HG03558 (cell line): ENCODE measurements at regions not wholly inside any gene's neighbourhood (a gene's known extent, or its start where the extent isn't known, plus 50 kb on each side); places are given as distances from the start of the nearest gene placed in this dataset.

Experiments used
- ATAC-seq: cut with Tn5 transposase; IDR thresholded peaks from one replicate; pipeline ENCODE4 v1.9.1; 2021; ENCODE audit warnings: moderate number of reproducible peaks; ENCODE audit not compliant: unreplicated experiment; ENCODE audit errors: extremely low read depth

- ATAC-seq: no peak
Measured at GRCh38 chr7:41065663-41066062, 637.2 kb downstream of the INHBA start.

DNA sequence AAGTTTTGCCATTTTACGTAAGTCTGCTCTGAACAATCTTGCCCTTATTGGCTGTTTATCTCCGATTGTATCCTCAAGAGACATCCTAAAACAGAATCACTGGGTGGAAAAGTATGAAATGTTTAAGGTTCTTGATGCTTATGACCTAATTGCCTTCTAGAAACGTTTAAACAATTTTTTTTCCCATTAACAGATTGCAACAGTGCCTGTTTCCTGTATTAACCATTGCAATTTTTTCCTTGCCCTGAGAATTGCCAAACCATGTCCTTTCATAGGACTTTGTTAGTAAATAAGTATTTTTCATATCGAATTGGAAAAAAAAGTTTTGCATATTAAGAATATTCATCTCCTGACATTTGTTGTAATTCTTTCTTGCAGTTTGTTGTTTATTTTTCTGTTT is 639.8 kb downstream of the INHBA start:
- ATAC-seq: no peak

GRCh38 chr7:41060796-41061195 is 642.1 kb downstream of the INHBA start:
- ATAC-seq: no peak

GRCh38 chr7:41059796-41060195 is 643.1 kb downstream of the INHBA start:
- no peak for ATAC-seq

GRCh38 chr7:41058986-41059741 is 643.7 kb downstream of the INHBA start:
- no peak for ATAC-seq

DNA sequence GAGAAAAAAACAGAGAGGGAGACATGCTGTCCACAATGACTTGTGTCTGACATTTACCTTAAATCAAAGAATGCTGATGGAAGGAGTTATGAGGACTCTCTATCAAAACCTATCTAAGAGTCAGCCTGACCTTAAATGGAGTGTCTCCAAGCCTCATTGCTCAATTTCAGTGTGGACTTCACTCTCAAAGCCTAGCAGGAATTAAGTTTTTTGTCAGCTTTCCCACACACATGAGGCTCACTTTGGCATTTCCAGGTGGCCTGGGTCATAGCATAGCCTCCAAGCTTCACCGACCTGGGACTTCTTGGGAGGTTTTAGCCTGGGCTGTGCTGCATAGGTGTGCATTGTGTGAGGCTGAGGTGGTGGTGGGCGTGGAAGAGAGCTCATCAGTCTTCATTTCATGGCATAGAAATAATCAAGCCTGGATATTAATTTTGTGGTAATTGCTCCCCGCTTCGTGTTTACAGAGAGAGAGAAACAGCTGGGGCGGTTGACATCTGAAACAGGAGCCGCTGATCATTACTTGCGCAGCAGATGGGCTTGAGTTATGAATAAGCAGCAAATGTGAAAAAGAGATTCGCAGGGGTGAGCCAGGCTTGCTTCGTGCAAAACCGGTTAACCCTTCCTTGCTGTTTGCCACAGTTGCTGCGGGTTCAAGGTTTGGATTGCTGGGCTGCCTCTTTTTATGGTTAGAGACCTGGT is 647.8 kb downstream of the INHBA start:
- no peak for ATAC-seq

DNA sequence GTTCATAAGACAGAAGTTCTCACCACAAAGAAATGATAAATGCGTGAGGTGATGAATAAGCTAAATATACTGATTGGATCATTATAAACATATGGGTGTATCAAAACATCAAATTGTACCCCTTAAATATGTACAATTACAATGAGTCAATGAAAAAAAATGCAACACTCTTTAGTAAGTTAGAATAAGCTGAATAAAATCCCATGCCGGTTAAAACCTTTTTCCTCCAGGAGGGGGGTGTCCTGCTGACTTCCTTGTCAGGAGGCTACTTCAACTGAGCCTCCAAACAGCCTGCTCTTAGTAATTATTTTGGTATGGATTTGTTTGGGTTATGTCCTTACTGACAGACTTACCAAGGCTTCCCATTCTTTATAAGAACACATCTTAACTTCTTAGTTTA is 649.1 kb downstream of the INHBA start:
- no peak for ATAC-seq

DNA sequence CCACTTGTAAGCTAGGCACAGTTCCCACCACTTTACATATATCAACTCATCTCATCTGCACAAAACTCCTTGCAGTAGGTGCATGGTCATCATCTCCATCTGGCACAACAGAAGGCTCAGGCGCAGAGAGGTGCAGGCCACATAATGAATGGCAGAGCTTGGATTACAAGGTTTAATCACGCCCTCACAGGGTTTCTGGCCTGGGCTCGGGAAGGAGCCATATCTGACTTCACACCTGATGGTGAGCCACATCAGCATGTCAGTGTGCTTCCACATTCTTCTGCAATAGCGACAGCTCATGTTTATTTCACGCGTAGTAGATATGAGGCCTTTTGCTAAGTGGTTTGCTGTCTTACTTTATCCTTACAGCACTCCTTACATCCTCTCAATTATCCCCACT is 650.2 kb downstream of the INHBA start:
- ATAC-seq: no peak

DNA sequence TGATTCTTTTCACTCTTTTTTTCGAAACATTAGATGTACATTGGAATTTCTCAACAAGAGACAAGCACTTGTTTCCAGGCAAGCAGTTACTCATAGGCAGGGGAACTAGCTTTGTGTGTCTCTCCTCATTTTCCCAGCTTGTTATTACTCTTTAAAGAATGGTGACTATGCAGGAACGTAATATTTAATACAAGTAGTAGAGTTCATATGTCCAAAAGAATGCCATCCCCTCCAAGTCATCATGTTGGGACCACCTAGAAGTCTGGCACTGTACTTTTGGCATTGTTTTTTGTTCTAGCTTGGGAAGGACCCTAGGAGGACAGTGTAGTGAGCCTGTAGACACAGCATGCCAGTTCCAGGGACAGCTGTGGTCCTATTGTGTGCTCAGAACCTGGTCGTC is 650.7 kb downstream of the INHBA start:
- ATAC-seq: no peak

- ATAC-seq: no peak
Measured at GRCh38 chr7:41051535-41051934, 651.4 kb downstream of the INHBA start.

DNA sequence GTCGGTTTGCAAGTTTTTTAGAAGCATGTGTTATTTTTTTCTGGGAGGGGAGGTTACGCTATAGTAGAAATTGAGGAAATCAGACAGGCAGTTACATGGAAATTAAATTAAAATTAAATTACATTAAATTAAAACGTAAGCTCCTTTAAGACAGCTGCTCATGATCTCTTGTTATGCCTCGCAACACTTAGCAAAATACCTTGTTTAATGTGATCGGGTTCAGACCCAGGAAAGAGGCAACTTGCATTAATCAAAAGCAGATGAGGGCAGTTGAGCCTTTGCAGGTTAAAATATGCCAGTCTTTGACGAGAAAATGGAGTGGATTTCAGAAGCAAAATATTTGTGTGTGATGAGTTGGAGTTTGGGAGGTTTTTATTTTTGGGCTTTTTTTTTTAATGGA is 651.8 kb downstream of the INHBA start:
- ATAC-seq: no peak

DNA sequence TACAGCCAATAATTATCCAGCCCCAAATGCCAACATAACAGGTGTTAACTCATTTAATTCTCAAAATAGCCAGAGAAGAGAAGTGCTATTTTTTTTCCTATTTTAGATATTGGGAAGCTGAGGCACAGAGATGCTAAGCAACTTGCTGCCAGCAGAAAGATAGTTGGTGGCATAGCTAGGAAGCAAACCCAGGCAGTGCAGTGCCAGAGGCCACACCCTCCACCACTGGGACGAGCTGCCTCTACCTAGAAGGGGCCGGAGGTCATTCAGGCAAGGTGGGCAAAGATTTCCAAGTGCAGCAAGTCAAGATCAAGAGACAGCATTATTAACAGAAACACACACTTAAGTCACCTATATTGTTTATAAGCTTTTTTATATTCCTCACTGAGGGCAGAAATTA is 654.1 kb downstream of the INHBA start:
- ATAC-seq: no peak

GRCh38 chr7:41047789-41048191 is 655.1 kb downstream of the INHBA start:
- ATAC-seq: no peak

DNA sequence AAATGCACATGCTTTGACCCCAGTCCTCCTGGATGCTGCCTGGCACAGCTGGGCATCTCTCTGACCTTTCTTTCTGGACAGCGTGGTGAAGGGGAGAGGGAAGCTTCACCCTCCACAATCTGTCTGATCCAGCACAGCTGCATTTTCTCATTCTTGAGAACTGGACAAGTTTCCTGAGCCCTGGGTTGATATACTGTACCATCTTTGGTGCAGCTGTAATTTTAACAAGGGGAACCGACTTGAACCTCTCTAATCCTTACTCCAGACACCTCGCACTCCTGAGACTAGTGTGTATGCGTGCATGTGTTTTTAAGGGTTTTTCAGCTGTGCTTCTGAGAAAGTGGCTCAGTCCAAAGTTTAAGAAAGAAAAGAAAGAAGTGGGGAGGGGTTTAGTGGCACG is 655.7 kb downstream of the INHBA start:
- no peak for ATAC-seq

GRCh38 chr7:41046776-41047175 is 656.1 kb downstream of the INHBA start:
- no peak for ATAC-seq

- ATAC-seq: no peak
Measured at GRCh38 chr7:41046221-41046761, 656.6 kb downstream of the INHBA start.

- no peak for ATAC-seq
Measured at GRCh38 chr7:41045556-41046123, 657.2 kb downstream of the INHBA start.

DNA sequence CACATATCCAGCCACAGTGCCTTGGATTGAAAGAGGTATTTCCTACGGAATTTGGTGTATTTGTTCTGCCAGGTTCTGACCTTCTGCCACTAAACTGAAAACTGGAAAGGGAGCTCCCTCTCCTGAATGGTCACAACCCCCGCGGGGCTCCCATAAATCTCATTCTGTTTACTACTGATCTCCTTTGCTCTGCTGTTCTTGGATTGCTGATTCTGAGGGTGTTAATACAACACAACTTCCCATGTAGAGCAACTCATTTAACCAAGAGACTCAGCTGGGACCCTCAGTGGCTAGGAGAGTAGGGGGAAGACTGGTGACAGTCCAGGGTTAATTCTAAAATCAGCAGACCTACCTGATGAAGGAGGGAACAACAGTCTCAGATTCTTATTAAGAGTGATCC is 662.9 kb downstream of the INHBA start:
- no peak for ATAC-seq

- no peak for ATAC-seq
Measured at GRCh38 chr7:41039386-41039953, 663.4 kb downstream of the INHBA start.

GRCh38 chr7:41038211-41038610 is 664.7 kb downstream of the INHBA start:
- no peak for ATAC-seq

- no peak for ATAC-seq
Measured at GRCh38 chr7:41037691-41038090, 665.2 kb downstream of the INHBA start.
